Gastroesophageal sphincter (tissue), 4 donors: ENCODE measurements at regions not wholly inside any gene's neighbourhood (a gene's known extent, or its start where the extent isn't known, plus 50 kb on each side); places are given as distances from the start of the nearest gene placed in this dataset.

Experiments
- ATAC-seq: fragments of 150-250 bp; one replicate; pipeline ENCODE4 v1.9.1; 2016; ENCODE audit warnings: mild to moderate bottlenecking, moderate library complexity
- H3K27ac ChIP-seq, 4 donors: fragments of 200-600 bp; sonication (generic) in 3 of 4; 1 replicate in 3 of 4; 2 replicates in 1 of 4; pipeline ENCODE4 v1.5.1; 2016 to 2019
- H3K27me3 ChIP-seq: fragments of 200-600 bp; sonication (generic); one replicate; pipeline ENCODE4 v1.5.1; 2019
- H3K36me3 ChIP-seq, 2 donors: fragments of 200-600 bp; sonication (generic); one replicate each; pipeline ENCODE4 v1.5.1; 2019; ENCODE audit warnings: control low read depth in 1 of 2
- H3K4me1 ChIP-seq, 3 donors: fragments of 200-600 bp; sonication (generic); 1 replicate in 2 of 3; 2 replicates in 1 of 3; pipeline ENCODE4 v1.5.1; 2016 to 2019; ENCODE audit warnings: control low read depth in 2 of 3
- H3K4me3 ChIP-seq, 2 donors: fragments of 200-600 bp; sonication (generic); one replicate each; pipeline ENCODE4 v1.5.1; 2019; ENCODE audit warnings: mild to moderate bottlenecking in 1 of 2, moderate library complexity in 1 of 2
- H3K9me3 ChIP-seq, 3 donors: fragments of 200-600 bp; sonication (generic); one replicate each; pipeline ENCODE4 v1.5.1; 2017 to 2019; ENCODE audit warnings: control low read depth in 2 of 3
- EP300 ChIP-seq: sonication (generic); formaldehyde crosslinking; IDR thresholded peaks from one replicate; pipeline ENCODE4 v1.6.1; 2017; ENCODE audit warnings: antibody characterized with exemption, mild to moderate bottlenecking
- POLR2A ChIP-seq, 2 donors: fragments of 450-650 bp; IDR thresholded peaks; one replicate each; pipeline ENCODE4 v1.6.1; 2017; ENCODE audit warnings: antibody characterized with exemption in 2 of 2, mild to moderate bottlenecking in 2 of 2, moderate library complexity in 1 of 2
- POLR2AphosphoS5 ChIP-seq: sonication (generic); formaldehyde crosslinking; IDR thresholded peaks from one replicate; pipeline ENCODE4 v1.6.1; 2017; ENCODE audit warnings: antibody characterized with exemption
- WGBS, 2 donors: methylation state at CpG; one replicate each; pipeline ENCODE4 v1.1.5; 2018; ENCODE audit warnings: low coverage in 1 of 2; 5-methylcytosine and 5-hydroxymethylcytosine counted together
- TF ChIP-seq, protein P1 (sequence below), 4 experiments: fragments of 200-600 bp in 2 of 4; fragments of 450-650 bp in 2 of 4; sonication (generic) in 1 of 4; IDR thresholded peaks; one replicate each; pipeline ENCODE4 v1.5.1; 2017 to 2019; ENCODE audit warnings: antibody characterized with exemption in 4 of 4, mild to moderate bottlenecking in 2 of 4, moderate library complexity in 2 of 4

DNA sequence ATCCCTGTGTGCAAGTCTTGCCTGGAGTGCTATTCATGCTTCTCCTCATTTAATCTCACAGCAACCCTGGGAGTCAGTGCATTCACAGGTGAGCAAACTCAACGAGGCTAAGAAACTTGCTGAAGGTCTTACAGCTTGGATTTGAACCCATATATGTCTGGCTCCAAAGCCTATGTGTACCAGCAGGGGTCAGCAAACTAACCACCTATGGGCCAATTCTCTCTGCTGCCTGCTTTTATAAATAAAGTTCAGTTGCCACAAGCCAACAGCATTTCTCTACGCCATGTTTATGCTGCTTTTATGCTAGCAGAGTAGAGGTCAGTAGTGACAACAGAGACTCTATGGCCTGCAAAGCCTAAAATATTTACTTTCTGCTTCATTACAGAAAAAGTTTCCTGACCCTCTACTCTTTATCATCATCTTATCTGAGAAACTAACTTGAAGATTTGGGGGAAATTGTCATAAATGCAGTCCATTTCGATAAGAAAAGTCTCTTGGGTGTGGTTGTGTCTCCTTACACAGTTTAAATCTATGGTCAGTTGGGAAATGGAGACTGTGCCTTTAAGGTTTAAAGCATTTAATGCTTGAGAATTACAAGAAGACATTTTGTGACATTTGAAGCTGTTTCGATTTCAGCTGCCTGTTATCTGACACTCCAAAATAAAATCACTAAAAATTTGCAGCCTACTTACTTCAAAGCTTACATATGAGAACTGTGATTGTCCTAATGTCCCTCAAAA lies 137.7 kb downstream of the PRELID2 start:
- H3K27me3 ChIP-seq: no peaks in the 10 kb centered on the region
- no peak overlapping the region for H3K4me3 ChIP-seq
- H3K36me3 ChIP-seq: no peaks in the 10 kb centered on the region
- no peaks in the 10 kb centered on the region for H3K9me3 ChIP-seq
- WGBS, 2 donors: 52 to 63% methylated on average over 4 of the region's 4 CpGs
- no peaks in the 10 kb centered on the region for H3K4me1 ChIP-seq
- no peak overlapping the region for H3K27ac ChIP-seq
- TF ChIP-seq EP300: no peak
- TF ChIP-seq, protein P1, sequence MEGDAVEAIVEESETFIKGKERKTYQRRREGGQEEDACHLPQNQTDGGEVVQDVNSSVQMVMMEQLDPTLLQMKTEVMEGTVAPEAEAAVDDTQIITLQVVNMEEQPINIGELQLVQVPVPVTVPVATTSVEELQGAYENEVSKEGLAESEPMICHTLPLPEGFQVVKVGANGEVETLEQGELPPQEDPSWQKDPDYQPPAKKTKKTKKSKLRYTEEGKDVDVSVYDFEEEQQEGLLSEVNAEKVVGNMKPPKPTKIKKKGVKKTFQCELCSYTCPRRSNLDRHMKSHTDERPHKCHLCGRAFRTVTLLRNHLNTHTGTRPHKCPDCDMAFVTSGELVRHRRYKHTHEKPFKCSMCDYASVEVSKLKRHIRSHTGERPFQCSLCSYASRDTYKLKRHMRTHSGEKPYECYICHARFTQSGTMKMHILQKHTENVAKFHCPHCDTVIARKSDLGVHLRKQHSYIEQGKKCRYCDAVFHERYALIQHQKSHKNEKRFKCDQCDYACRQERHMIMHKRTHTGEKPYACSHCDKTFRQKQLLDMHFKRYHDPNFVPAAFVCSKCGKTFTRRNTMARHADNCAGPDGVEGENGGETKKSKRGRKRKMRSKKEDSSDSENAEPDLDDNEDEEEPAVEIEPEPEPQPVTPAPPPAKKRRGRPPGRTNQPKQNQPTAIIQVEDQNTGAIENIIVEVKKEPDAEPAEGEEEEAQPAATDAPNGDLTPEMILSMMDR (IDR thresholded peaks at IDR 0.05): peak in 2 of 4 experiments; percentile 11 to 42
- no peak for ATAC-seq

DNA sequence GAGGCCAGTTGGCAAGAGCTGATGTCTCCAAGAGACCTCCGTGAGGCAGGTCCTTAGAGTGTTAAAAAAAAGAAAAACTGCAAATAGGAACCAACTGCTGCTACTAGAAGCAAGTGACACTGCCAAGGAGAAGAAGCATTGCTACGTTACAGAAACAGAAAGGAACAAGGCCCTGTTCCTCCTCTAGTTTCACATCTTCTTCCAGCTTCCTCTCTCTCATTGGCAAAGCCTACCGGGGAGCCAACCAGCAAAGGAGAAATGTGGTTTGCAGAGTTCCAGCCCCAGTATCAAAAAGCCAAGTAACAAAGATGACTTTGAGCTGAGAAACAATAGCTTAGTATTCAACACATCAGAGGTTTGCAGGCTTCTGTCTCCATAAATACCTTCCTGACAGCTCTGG lies 145.9 kb downstream of the PRELID2 start:
- H3K27ac ChIP-seq: no peak overlapping the region
- WGBS, 2 donors: 47 to 62% methylated on average over 3 of the region's 3 CpGs
- no peaks in the 10 kb centered on the region for H3K9me3 ChIP-seq
- H3K36me3 ChIP-seq: no peaks in the 10 kb centered on the region
- no peak overlapping the region for H3K4me3 ChIP-seq
- ATAC-seq: peak; percentile 39
- no peaks in the 10 kb centered on the region for H3K27me3 ChIP-seq
- H3K4me1 ChIP-seq: no peaks in the 10 kb centered on the region
- no peak for TF ChIP-seq EP300
- TF ChIP-seq POLR2A (IDR thresholded peaks at IDR 0.05): no peak
- TF ChIP-seq, protein P1 (IDR thresholded peaks at IDR 0.05): no peak
- TF ChIP-seq POLR2AphosphoS5: no peak

DNA sequence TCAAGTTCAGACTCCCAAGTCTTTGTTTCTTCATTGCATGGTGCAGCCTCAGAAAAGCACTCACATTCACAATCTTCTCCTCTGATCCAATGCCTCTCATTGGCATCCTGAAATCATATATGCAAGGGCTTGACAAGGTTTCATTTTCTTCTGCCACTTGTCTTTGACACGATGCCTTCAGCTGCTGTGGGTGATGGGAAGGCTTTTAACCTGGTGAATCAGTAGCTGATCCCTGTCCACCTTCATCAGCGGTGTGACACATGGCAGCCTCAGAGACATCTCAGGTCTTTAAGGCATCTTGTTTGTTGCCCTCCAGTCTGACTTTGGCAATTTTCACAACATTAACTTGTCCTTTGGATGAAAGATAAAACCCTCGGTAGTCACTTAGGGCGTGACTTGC lies 147.2 kb downstream of the PRELID2 start:
- H3K27ac ChIP-seq: no peak overlapping the region
- no peaks in the 10 kb centered on the region for H3K4me1 ChIP-seq
- WGBS, 2 donors: 63 to 90% methylated on average over 2 to 3 of the region's 4 CpGs
- H3K27me3 ChIP-seq: no peaks in the 10 kb centered on the region
- no peaks in the 10 kb centered on the region for H3K9me3 ChIP-seq
- no peak overlapping the region for H3K4me3 ChIP-seq
- no peaks in the 10 kb centered on the region for H3K36me3 ChIP-seq
- ATAC-seq: no peak
- TF ChIP-seq POLR2A (IDR thresholded peaks at IDR 0.05) (no peak), POLR2AphosphoS5 (no peak), EP300 (no peak)
- TF ChIP-seq, protein P1 (IDR thresholded peaks at IDR 0.05): no peak

DNA sequence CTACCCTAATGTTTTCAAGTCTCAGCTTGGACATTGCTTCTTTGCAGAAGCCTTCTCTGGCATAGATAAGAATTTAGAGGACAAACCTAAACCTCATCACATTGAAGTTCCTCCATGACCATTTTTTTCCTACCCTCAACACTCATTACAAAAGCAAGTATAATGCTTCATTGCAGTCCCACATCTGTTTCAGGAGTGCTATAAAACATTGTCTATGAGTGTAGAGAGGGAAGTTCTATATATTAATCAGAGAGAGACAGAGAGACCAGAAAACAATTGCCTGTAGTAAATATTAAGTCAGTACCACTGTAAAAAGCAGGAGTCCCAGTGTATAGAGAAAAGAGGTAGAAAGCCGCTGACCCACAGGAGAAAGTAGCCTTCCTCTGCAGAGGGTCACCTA lies 149.7 kb downstream of the PRELID2 start:
- WGBS, 2 donors: 89% methylated on average over 1 of the region's 1 CpG; no CpG with 5 or more reads in 1 of the 2 donors
- TF ChIP-seq EP300 (no peak), POLR2AphosphoS5 (no peak), POLR2A (IDR thresholded peaks at IDR 0.05) (no peak)
- TF ChIP-seq, protein P1 (IDR thresholded peaks at IDR 0.05): no peak
- Histone ChIP-seq H3K27me3 (no peaks in the 10 kb centered on the region), H3K9me3 (no peaks in the 10 kb centered on the region), H3K4me3 (no peak overlapping the region), H3K27ac (no peak overlapping the region), H3K36me3 (no peaks in the 10 kb centered on the region), H3K4me1 (peaks cover 2 to 24% (median 3%) of the 10 kb centered on the region in 3 donors)
- no peak for ATAC-seq

DNA sequence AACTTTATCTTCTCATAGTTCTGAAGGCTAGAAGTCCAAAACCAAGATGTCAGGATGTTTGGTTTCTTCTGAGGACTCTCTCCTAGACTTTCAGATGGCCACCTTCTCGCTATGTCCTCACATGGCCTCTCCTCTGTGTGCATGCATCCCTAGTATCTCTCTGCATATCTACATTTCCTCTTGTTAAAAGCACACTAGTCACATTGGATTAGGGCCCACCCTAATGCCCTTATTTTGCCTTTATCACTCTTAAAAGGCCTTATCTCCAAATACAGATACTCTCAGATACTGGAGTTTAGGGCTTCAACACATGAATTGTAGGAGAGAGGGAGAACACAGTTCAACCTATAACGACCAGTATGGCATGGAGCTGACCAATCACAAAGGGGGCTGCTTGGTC lies 151.7 kb downstream of the PRELID2 start:
- H3K27me3 ChIP-seq: no peaks in the 10 kb centered on the region
- H3K4me1 ChIP-seq: peaks cover 2 to 28% (median 3%) of the 10 kb centered on the region in 3 donors
- TF ChIP-seq, protein P1 (IDR thresholded peaks at IDR 0.05): no peak
- no peak for TF ChIP-seq EP300
- no peak for TF ChIP-seq POLR2AphosphoS5
- TF ChIP-seq POLR2A (IDR thresholded peaks at IDR 0.05): no peak
- no peaks in the 10 kb centered on the region for H3K36me3 ChIP-seq
- H3K27ac ChIP-seq: no peak overlapping the region
- ATAC-seq: no peak
- 83 to 88% methylated on average over 1 to 2 of the region's 2 CpGs for WGBS, 2 donors
- no peaks in the 10 kb centered on the region for H3K9me3 ChIP-seq
- no peak overlapping the region for H3K4me3 ChIP-seq
